Endodermal cell (in vitro differentiated cells): ENCODE measurements at regions not wholly inside any gene's neighbourhood (a gene's known extent, or its start where the extent isn't known, plus 50 kb on each side); places are given as distances from the start of the nearest gene placed in this dataset.

Experiments used
- DNase-seq: peaks from one replicate; pipeline ENCODE4 v3.0.0-alpha.2; 2017
- H3K27ac ChIP-seq: 2 replicates; pipeline ENCODE4 v1.5.1; 2013; ENCODE audit warnings: mild to moderate bottlenecking, low read depth, low read length, moderate library complexity
- H3K27me3 ChIP-seq: 2 replicates; pipeline ENCODE4 v1.6.1; 2013; ENCODE audit warnings: mild to moderate bottlenecking, low read length, moderate library complexity; ENCODE audit not compliant: insufficient read depth, control insufficient read depth, poor library complexity, severe bottlenecking
- H3K36me3 ChIP-seq: 2 replicates; pipeline ENCODE4 v1.7.0; 2013; ENCODE audit warnings: mild to moderate bottlenecking, low read length, moderate library complexity; ENCODE audit not compliant: control insufficient read depth, insufficient read depth
- H3K4me1 ChIP-seq: one replicate; pipeline ENCODE4 v1.7.0; 2013; ENCODE audit warnings: low read length; ENCODE audit not compliant: control insufficient read depth, insufficient read depth
- H3K4me3 ChIP-seq: 2 replicates; pipeline ENCODE4 v1.5.1; 2013; ENCODE audit warnings: mild to moderate bottlenecking, low read length, moderate library complexity
- H3K9ac ChIP-seq: 2 replicates; pipeline ENCODE4 v1.6.1; 2013; ENCODE audit warnings: mild to moderate bottlenecking, low read length, moderate library complexity; ENCODE audit not compliant: poor library complexity, severe bottlenecking; ENCODE audit errors: extremely low read depth
- H3K9me3 ChIP-seq: 2 replicates; pipeline ENCODE4 v1.6.1; 2013; ENCODE audit warnings: mild to moderate bottlenecking, low read length, moderate library complexity; ENCODE audit not compliant: control insufficient read depth
- H3K27ac Mint-ChIP-seq: 2 replicates; pipeline ENCODE4 v1.8.0; 2020; ENCODE audit warnings: mixed read lengths
- H3K27me3 Mint-ChIP-seq: 2 replicates; pipeline ENCODE4 v1.8.0; 2021; ENCODE audit warnings: mild to moderate bottlenecking, mixed read lengths; ENCODE audit not compliant: insufficient read depth
- H3K36me3 Mint-ChIP-seq: 2 replicates; pipeline ENCODE4 v1.8.0; 2020; ENCODE audit warnings: low read depth, mixed read lengths
- H3K4me1 Mint-ChIP-seq: 2 replicates; pipeline ENCODE4 v1.8.0; 2020; ENCODE audit warnings: mixed read lengths
- H3K4me3 Mint-ChIP-seq: 2 replicates; pipeline ENCODE4 v1.8.0; 2020; ENCODE audit warnings: mild to moderate bottlenecking, moderate library complexity, mixed read lengths
- H3K9me3 Mint-ChIP-seq: 2 replicates; pipeline ENCODE4 v1.8.0; 2020; ENCODE audit warnings: mild to moderate bottlenecking, mixed read lengths
- CTCF ChIP-seq: fragments of 200-600 bp; sonication (generic); conservative IDR thresholded peaks from 2 replicates; pipeline ENCODE4 v1.5.0; 2021; ENCODE audit warnings: antibody characterized with exemption, mild to moderate bottlenecking
- WGBS, 2 experiments: methylation state at CpG; one replicate each; pipeline versions ENCODE4 v1.1.5 to v1.1.7; 2013; ENCODE audit warnings: missing lambda C conversion rate in 2 of 2, mixed read lengths in 1 of 2; ENCODE audit not compliant: insufficient coverage in 1 of 2, insufficient read length in 1 of 2; 5-methylcytosine and 5-hydroxymethylcytosine counted together

DNA sequence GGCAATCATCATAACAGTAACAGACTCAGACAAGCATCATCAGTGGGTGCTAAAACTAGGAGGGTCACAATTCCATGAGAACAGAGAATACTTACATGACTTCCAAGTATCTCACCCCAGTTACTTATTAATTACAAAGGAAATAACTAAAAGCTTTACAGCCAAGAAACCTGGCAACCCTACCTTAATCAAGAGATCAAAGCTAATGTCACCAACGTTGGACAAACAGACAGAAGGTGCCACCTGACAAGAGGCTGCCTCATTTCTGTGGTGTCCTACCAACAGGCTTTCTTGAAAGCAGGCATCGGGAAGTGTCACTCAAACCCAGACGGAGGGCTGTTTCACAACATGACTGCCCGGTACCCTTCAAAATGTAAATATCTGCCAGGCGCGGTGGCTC is 84.6 kb downstream of the RMI2 start:
- Histone ChIP-seq H3K27me3 (no peaks in the 10 kb centered on the region), H3K4me3 (no peak overlapping the region), H3K36me3 (no peaks in the 10 kb centered on the region), H3K9ac (no peak overlapping the region), H3K9me3 (no peaks in the 10 kb centered on the region), H3K27ac (no peak overlapping the region), H3K4me1 (no peaks in the 10 kb centered on the region)
- Mint-ChIP-seq H3K9me3 (no peaks in the 10 kb centered on the region), H3K4me3 (no peak overlapping the region), H3K27ac (no peak overlapping the region), H3K4me1 (no peaks in the 10 kb centered on the region), H3K27me3 (no peaks in the 10 kb centered on the region), H3K36me3 (no peaks in the 10 kb centered on the region)
- WGBS, 2 experiments, result 92 to 94% methylated on average over 6 of the region's 6 CpGs
- TF ChIP-seq CTCF, result no peak
- no peak for DNase-seq

GRCh38 chr16:11430601-11431317 is 85.5 kb downstream of the RMI2 start:
- Histone ChIP-seq H3K4me3 (no peak overlapping the region), H3K9me3 (no peaks in the 10 kb centered on the region), H3K27ac (no peak overlapping the region), H3K9ac (no peak overlapping the region), H3K36me3 (no peaks in the 10 kb centered on the region), H3K4me1 (no peaks in the 10 kb centered on the region), H3K27me3 (no peaks in the 10 kb centered on the region)
- 76 to 83% methylated on average over 9 to 11 of the region's 11 CpGs for WGBS, 2 experiments
- no peak overlapping the region for H3K4me3 Mint-ChIP-seq
- no peaks in the 10 kb centered on the region for H3K4me1 Mint-ChIP-seq
- H3K27me3 Mint-ChIP-seq, result no peaks in the 10 kb centered on the region
- no peak overlapping the region for H3K27ac Mint-ChIP-seq
- no peaks in the 10 kb centered on the region for H3K36me3 Mint-ChIP-seq
- DNase-seq, result no peak
- no peaks in the 10 kb centered on the region for H3K9me3 Mint-ChIP-seq
- no peak for TF ChIP-seq CTCF

DNA sequence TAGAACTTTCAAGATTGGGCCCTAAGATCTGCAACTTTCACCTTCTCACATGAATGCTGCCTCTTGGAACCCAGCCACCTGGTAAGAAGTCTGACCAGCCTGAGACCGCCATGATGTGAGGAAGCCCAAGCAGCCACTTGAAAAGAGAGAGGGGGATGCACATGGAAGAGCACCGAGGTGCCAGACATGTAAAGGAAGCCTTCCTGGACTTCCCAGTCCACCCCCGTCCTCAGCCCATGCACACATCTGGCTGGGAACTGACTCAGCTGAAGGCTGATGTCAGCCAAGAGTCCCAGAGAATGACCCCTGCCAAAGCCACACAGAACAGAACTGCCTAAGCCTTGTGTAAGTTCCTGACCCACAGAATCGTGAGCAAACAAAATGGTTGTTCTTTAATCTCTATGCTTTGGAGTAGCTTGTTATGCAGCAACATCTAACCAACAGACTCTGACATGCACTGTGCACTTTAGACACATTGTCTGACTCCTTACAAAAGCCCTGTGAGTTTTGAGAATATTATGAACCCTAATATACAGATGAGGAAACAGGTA is 86.7 kb downstream of the RMI2 start:
- H3K27me3 ChIP-seq, result no peaks in the 10 kb centered on the region
- 91 to 94% methylated on average over 4 of the region's 4 CpGs for WGBS, 2 experiments
- no peak overlapping the region for H3K4me3 ChIP-seq
- no peak overlapping the region for H3K9ac ChIP-seq
- no peaks in the 10 kb centered on the region for H3K9me3 ChIP-seq
- no peaks in the 10 kb centered on the region for H3K36me3 ChIP-seq
- no peaks in the 10 kb centered on the region for H3K4me1 ChIP-seq
- Mint-ChIP-seq H3K4me3 (no peak overlapping the region), H3K4me1 (no peaks in the 10 kb centered on the region), H3K36me3 (no peaks in the 10 kb centered on the region), H3K27ac (no peak overlapping the region), H3K9me3 (no peaks in the 10 kb centered on the region), H3K27me3 (no peaks in the 10 kb centered on the region)
- no peak for TF ChIP-seq CTCF
- no peak overlapping the region for H3K27ac ChIP-seq
- DNase-seq, result no peak
